H9 (cell line): ENCODE measurements at regions not wholly inside any gene's neighbourhood (a gene's known extent, or its start where the extent isn't known, plus 50 kb on each side); places are given as distances from the start of the nearest gene placed in this dataset.

Experiments
- DNase-seq: peaks from one replicate; pipeline ENCODE4 v3.0.0-alpha.2; 2017
- H2AFZ ChIP-seq: one replicate; pipeline ENCODE4 v1.6.1; 2013; ENCODE audit warnings: mild to moderate bottlenecking, low read length, control low read depth, moderate library complexity
- H2AK5ac ChIP-seq: 2 replicates; pipeline ENCODE4 v1.6.1; 2013; ENCODE audit warnings: low read length, control low read depth, mixed read lengths; ENCODE audit not compliant: insufficient read length
- H2BK120ac ChIP-seq: one replicate; pipeline ENCODE4 v1.6.1; 2013; ENCODE audit warnings: low read depth, mild to moderate bottlenecking, low read length, control low read depth, inconsistent platforms; ENCODE audit not compliant: poor library complexity, severe bottlenecking
- H2BK12ac ChIP-seq: 2 replicates; pipeline ENCODE4 v1.6.1; 2013; ENCODE audit warnings: low read length, control low read depth, mixed read lengths, low read depth; ENCODE audit not compliant: insufficient read length
- H2BK15ac ChIP-seq: 2 replicates; pipeline ENCODE4 v1.6.1; 2013; ENCODE audit warnings: low read depth, low read length, control low read depth
- H2BK20ac ChIP-seq: one replicate; pipeline ENCODE4 v1.6.1; 2013; ENCODE audit warnings: low read depth, mild to moderate bottlenecking, low read length, control low read depth, inconsistent platforms; ENCODE audit not compliant: poor library complexity, severe bottlenecking
- H2BK5ac ChIP-seq: 2 replicates; pipeline ENCODE4 v1.6.1; 2013; ENCODE audit warnings: low read length, control low read depth, mixed read lengths; ENCODE audit not compliant: insufficient read length
- H3K14ac ChIP-seq: 2 replicates; pipeline ENCODE4 v1.6.1; 2013; ENCODE audit warnings: low read length, control low read depth; ENCODE audit not compliant: insufficient read depth
- H3K18ac ChIP-seq: 2 replicates; pipeline ENCODE4 v1.6.1; 2013; ENCODE audit warnings: low read depth, mild to moderate bottlenecking, mixed read lengths, low read length, control low read depth; ENCODE audit not compliant: insufficient read length
- H3K23ac ChIP-seq: 2 replicates; pipeline ENCODE4 v1.6.1; 2013; ENCODE audit warnings: low read length, control low read depth, mixed read lengths, low read depth; ENCODE audit not compliant: insufficient read length
- H3K23me2 ChIP-seq: 2 replicates; pipeline ENCODE4 v1.6.1; 2013; ENCODE audit warnings: low read depth, mild to moderate bottlenecking, mixed read lengths, low read length, control low read depth; ENCODE audit not compliant: insufficient read length, poor library complexity, severe bottlenecking
- H3K27ac ChIP-seq: 2 replicates; pipeline ENCODE4 v1.5.1; 2013; ENCODE audit warnings: low read length, control low read depth, mixed read lengths, low read depth; ENCODE audit not compliant: insufficient read length
- H3K27me3 ChIP-seq: 2 replicates; pipeline ENCODE4 v1.6.1; 2013; ENCODE audit warnings: low read length, control low read depth, inconsistent platforms; ENCODE audit not compliant: insufficient read depth
- H3K4ac ChIP-seq: 2 replicates; pipeline ENCODE4 v1.6.1; 2013; ENCODE audit warnings: low read depth, mild to moderate bottlenecking, control low read depth, inconsistent platforms, low read length, moderate library complexity
- H3K4me1 ChIP-seq: 2 replicates; pipeline ENCODE4 v1.6.1; 2013; ENCODE audit warnings: low read length, control low read depth, inconsistent platforms; ENCODE audit not compliant: insufficient read depth
- H3K4me2 ChIP-seq: 2 replicates; pipeline ENCODE4 v1.6.1; 2013; ENCODE audit warnings: low read length, control low read depth, mixed read lengths; ENCODE audit not compliant: insufficient read length, insufficient read depth
- H3K56ac ChIP-seq: 2 replicates; pipeline ENCODE4 v1.6.1; 2013; ENCODE audit warnings: low read depth, mild to moderate bottlenecking, mixed read lengths, low read length, control low read depth; ENCODE audit not compliant: insufficient read length
- H3K79me1 ChIP-seq: 2 replicates; pipeline ENCODE4 v1.6.1; 2013; ENCODE audit warnings: low read depth, mild to moderate bottlenecking, moderate library complexity, low read length, control low read depth, inconsistent platforms; ENCODE audit not compliant: insufficient read depth, poor library complexity, severe bottlenecking
- H3K79me2 ChIP-seq: 2 replicates; pipeline ENCODE4 v1.6.1; 2013; ENCODE audit warnings: low read length, control low read depth, inconsistent platforms; ENCODE audit not compliant: insufficient read depth
- H3K9ac ChIP-seq: 2 replicates; pipeline ENCODE4 v1.6.1; 2013; ENCODE audit warnings: low read length, control low read depth, mixed read lengths; ENCODE audit not compliant: insufficient read length; ENCODE audit errors: extremely low read depth
- H3K9me3 ChIP-seq: one replicate; pipeline ENCODE4 v1.6.1; 2013; ENCODE audit warnings: low read depth, low read length, inconsistent platforms; ENCODE audit not compliant: control insufficient read depth
- H3T11ph ChIP-seq: one replicate; pipeline ENCODE4 v1.6.1; 2013; ENCODE audit warnings: mild to moderate bottlenecking, low read length, control low read depth, inconsistent platforms
- H4K20me1 ChIP-seq: one replicate; pipeline ENCODE4 v1.6.1; 2013; ENCODE audit not compliant: control insufficient read depth, insufficient read length, insufficient read depth
- H4K5ac ChIP-seq: 2 replicates; pipeline ENCODE4 v1.6.1; 2013; ENCODE audit warnings: low read depth, mild to moderate bottlenecking, mixed read lengths, low read length, control low read depth; ENCODE audit not compliant: insufficient read length
- H4K8ac ChIP-seq: replicated peaks from 2 replicates; pipeline ENCODE4 v1.6.1; 2013; ENCODE audit warnings: low read length, control low read depth, mixed read lengths, low read depth; ENCODE audit not compliant: insufficient read length
- H4K91ac ChIP-seq: 2 replicates; pipeline ENCODE4 v1.6.1; 2013; ENCODE audit warnings: low read depth, mild to moderate bottlenecking, moderate library complexity, mixed read lengths, low read length, control low read depth; ENCODE audit not compliant: insufficient read length
- H3K27ac Mint-ChIP-seq, 3 experiments: 2 replicates in 2 of 3; 3 replicates in 1 of 3; pipeline ENCODE4 v1.8.0; 2020 to 2021; ENCODE audit warnings: mixed read lengths in 3 of 3, mild to moderate bottlenecking in 1 of 3, moderate library complexity in 1 of 3
- H3K27me3 Mint-ChIP-seq: 2 replicates; pipeline ENCODE4 v1.8.0; 2021; ENCODE audit warnings: low read depth, mild to moderate bottlenecking, moderate library complexity, mixed read lengths
- H3K36me3 Mint-ChIP-seq, 3 experiments: 2 replicates in 2 of 3; 3 replicates in 1 of 3; pipeline ENCODE4 v1.8.0; 2020 to 2021; ENCODE audit warnings: low read depth in 3 of 3, mixed read lengths in 3 of 3; ENCODE audit not compliant: insufficient read depth in 1 of 3
- H3K4me1 Mint-ChIP-seq, 2 experiments: 2 replicates each; pipeline ENCODE4 v1.8.0; 2020; ENCODE audit warnings: mixed read lengths in 2 of 2
- H3K4me3 Mint-ChIP-seq, 2 experiments: 2 replicates in 1 of 2; 3 replicates in 1 of 2; pipeline ENCODE4 v1.8.0; 2020 to 2021; ENCODE audit warnings: mild to moderate bottlenecking in 2 of 2, mixed read lengths in 2 of 2, moderate library complexity in 1 of 2
- H3K9me3 Mint-ChIP-seq, 2 experiments: 2 replicates in 1 of 2; 3 replicates in 1 of 2; pipeline ENCODE4 v1.8.0; 2020; ENCODE audit warnings: mild to moderate bottlenecking in 2 of 2, mixed read lengths in 2 of 2, moderate library complexity in 1 of 2
- CTCF ChIP-seq: fragments of 200-600 bp; sonication (generic); conservative IDR thresholded peaks from 3 replicates; pipeline ENCODE4 v1.8.0; 2021; ENCODE audit warnings: antibody characterized with exemption, mild to moderate bottlenecking
- WGBS: extraction: QIAGEN DNeasy Blood & Tissue Kit; methylation state at CpG from one replicate; pipeline ENCODE4 v1.1.7; 2013; ENCODE audit warnings: missing lambda C conversion rate, low lambda C conversion rate, mixed read lengths; ENCODE audit not compliant: insufficient read length; ENCODE audit errors: extremely low coverage; 5-methylcytosine and 5-hydroxymethylcytosine counted together

- H3T11ph ChIP-seq, result no peak overlapping the region
- H3K14ac ChIP-seq, result no peak overlapping the region
- Mint-ChIP-seq H3K27ac (no peak overlapping the region), H3K36me3 (no peaks in the 10 kb centered on the region), H3K27me3 (peaks cover 4% of the 10 kb centered on the region), H3K4me3 (no peak overlapping the region), H3K4me1 (no peaks in the 10 kb centered on the region), H3K9me3 (no peaks in the 10 kb centered on the region)
- H2AK5ac ChIP-seq, result no peak overlapping the region
- DNase-seq, result no peak
- H2BK15ac ChIP-seq, result no peak overlapping the region
- no peak overlapping the region for H3K4ac ChIP-seq
- no peak overlapping the region for H2BK120ac ChIP-seq
- TF ChIP-seq CTCF, result no peak
- H4K5ac ChIP-seq, result no peak overlapping the region
- H2AFZ ChIP-seq, result no peak overlapping the region
- no CpG with 5 or more reads among the region's 3 CpGs for WGBS
- no peak overlapping the region for H3K56ac ChIP-seq
- H3K27me3 ChIP-seq, result no peaks in the 10 kb centered on the region
- no peaks in the 10 kb centered on the region for H4K20me1 ChIP-seq
- H4K91ac ChIP-seq, result no peak overlapping the region
- no peak overlapping the region for H4K8ac ChIP-seq
- no peak overlapping the region for H3K18ac ChIP-seq
- H3K23me2 ChIP-seq, result no peaks in the 10 kb centered on the region
- no peaks in the 10 kb centered on the region for H3K9me3 ChIP-seq
- no peak overlapping the region for H3K4me2 ChIP-seq
- no peak overlapping the region for H2BK5ac ChIP-seq
- no peak overlapping the region for H3K23ac ChIP-seq
- H2BK12ac ChIP-seq, result no peak overlapping the region
- no peak overlapping the region for H2BK20ac ChIP-seq
- no peak overlapping the region for H3K9ac ChIP-seq
- H3K79me1 ChIP-seq, result no peaks in the 10 kb centered on the region
- no peaks in the 10 kb centered on the region for H3K79me2 ChIP-seq
- H3K27ac ChIP-seq, result no peak overlapping the region
- no peaks in the 10 kb centered on the region for H3K4me1 ChIP-seq
These were observed 310.8 kb downstream of the ETAA1 start for GRCh38 chr2:67707896-67708295.
